Colonic mucosa (tissue), 4 donors: ENCODE measurements at regions not wholly inside any gene's neighbourhood (a gene's known extent, or its start where the extent isn't known, plus 50 kb on each side); places are given as distances from the start of the nearest gene placed in this dataset.

ENCODE experiments used
- DNase-seq: peaks from one replicate; pipeline ENCODE4 v3.0.0-alpha.2; 2020
- H3K27ac ChIP-seq: fragments of 200-600 bp; one replicate; pipeline ENCODE4 v1.8.0; 2021
- H3K27me3 ChIP-seq: fragments of 200-600 bp; one replicate; pipeline ENCODE4 v1.8.0; 2021
- H3K36me3 ChIP-seq: fragments of 200-600 bp; one replicate; pipeline ENCODE4 v1.8.0; 2021
- H3K4me1 ChIP-seq: fragments of 200-600 bp; one replicate; pipeline ENCODE4 v1.8.0; 2021; ENCODE audit warnings: mild to moderate bottlenecking
- H3K4me3 ChIP-seq: fragments of 200-600 bp; one replicate; pipeline ENCODE4 v1.8.0; 2021
- H3K9ac ChIP-seq, 2 donors: one replicate each; pipeline ENCODE4 v1.7.0; 2013; ENCODE audit warnings: control low read depth in 2 of 2, low read depth in 2 of 2, low read length in 2 of 2
- H3K9me3 ChIP-seq: fragments of 200-600 bp; one replicate; pipeline ENCODE4 v1.8.0; 2021
- CTCF ChIP-seq: fragments of 200-600 bp; IDR thresholded peaks from one replicate; pipeline ENCODE4 v1.8.0; 2022; ENCODE audit warnings: antibody characterized with exemption, mild to moderate bottlenecking
- intact Hi-C: fragments of 100-400 bp; cut with DNase I; formaldehyde crosslinking; loops from one replicate; pipeline ENCODE4 v1.14.1; 2022
- donor health status: healthy.
- donor health status: DM: no; HTN: no; CAD: no.
- donor health status: DM: no; HTN: no; CAD: no.

GRCh38 chr17:77501751-77502625 lies 361.2 kb downstream of the SEC14L1 start:
- Histone ChIP-seq H3K9me3 (no peaks in the 10 kb centered on the region), H3K4me3 (no peak overlapping the region), H3K4me1 (no peaks in the 10 kb centered on the region), H3K9ac (no peak overlapping the region), H3K27me3 (no peaks in the 10 kb centered on the region), H3K27ac (no peak overlapping the region), H3K36me3 (no peaks in the 10 kb centered on the region)
- intact Hi-C loops: no loop called here
- no peak for DNase-seq
- no peak for TF ChIP-seq CTCF

GRCh38 chr17:77502626-77503292 lies 362.0 kb downstream of the SEC14L1 start:
- Histone ChIP-seq H3K9me3 (no peaks in the 10 kb centered on the region), H3K4me3 (no peak overlapping the region), H3K9ac (no peak overlapping the region), H3K4me1 (no peaks in the 10 kb centered on the region), H3K27me3 (no peaks in the 10 kb centered on the region), H3K36me3 (no peaks in the 10 kb centered on the region), H3K27ac (no peak overlapping the region)
- DNase-seq: no peak
- intact Hi-C loops: no loop called here
- TF ChIP-seq CTCF: no peak

GRCh38 chr17:77503293-77503655 lies 362.5 kb downstream of the SEC14L1 start:
- H3K4me3 ChIP-seq: no peak overlapping the region
- H3K36me3 ChIP-seq: no peaks in the 10 kb centered on the region
- H3K4me1 ChIP-seq: no peaks in the 10 kb centered on the region
- H3K9me3 ChIP-seq: no peaks in the 10 kb centered on the region
- no peak overlapping the region for H3K27ac ChIP-seq
- H3K27me3 ChIP-seq: no peaks in the 10 kb centered on the region
- H3K9ac ChIP-seq: no peak overlapping the region
- DNase-seq: no peak
- intact Hi-C loops: no loop called here
- no peak for TF ChIP-seq CTCF

GRCh38 chr17:77503916-77504651 lies 363.3 kb downstream of the SEC14L1 start:
- Histone ChIP-seq H3K36me3 (no peaks in the 10 kb centered on the region), H3K4me3 (no peak overlapping the region), H3K9me3 (no peaks in the 10 kb centered on the region), H3K4me1 (no peaks in the 10 kb centered on the region), H3K27me3 (no peaks in the 10 kb centered on the region), H3K27ac (no peak overlapping the region), H3K9ac (no peak overlapping the region)
- intact Hi-C loops: no loop called here
- TF ChIP-seq CTCF: no peak
- no peak for DNase-seq

- TF ChIP-seq CTCF: no peak
- DNase-seq: no peak
- intact Hi-C loops: no loop called here
Measured at GRCh38 chr17:77504652-77505155, 363.9 kb downstream of the SEC14L1 start.

More at GRCh38 chr17:77504652-77505155, 363.9 kb downstream of the SEC14L1 start:
- H3K27ac ChIP-seq: no peak overlapping the region
- no peaks in the 10 kb centered on the region for H3K36me3 ChIP-seq
- no peaks in the 10 kb centered on the region for H3K9me3 ChIP-seq
- H3K27me3 ChIP-seq: no peaks in the 10 kb centered on the region
- no peak overlapping the region for H3K9ac ChIP-seq
- no peaks in the 10 kb centered on the region for H3K4me1 ChIP-seq
- H3K4me3 ChIP-seq: no peak overlapping the region
